NB4 (cell line): ENCODE measurements at regions not wholly inside any gene's neighbourhood (a gene's known extent, or its start where the extent isn't known, plus 50 kb on each side); places are given as distances from the start of the nearest gene placed in this dataset.

Experiments used
- DNase-seq: peaks from one replicate; pipeline ENCODE4 v3.0.0; 2010; ENCODE audit warnings: low read depth
- H3K4me3 ChIP-seq: one replicate; pipeline ENCODE4 v1.5.1; 2011; ENCODE audit warnings: mild to moderate bottlenecking, low read depth, low read length, moderate library complexity
- MYC ChIP-seq: IDR thresholded peaks from 2 replicates; pipeline ENCODE4 v1.6.1; 2011; ENCODE audit warnings: low read depth, low read length
- POLR2A ChIP-seq: IDR thresholded peaks from 2 replicates; pipeline ENCODE4 v1.6.1; 2011; ENCODE audit warnings: mild to moderate bottlenecking; ENCODE audit not compliant: insufficient read length; ENCODE audit errors: extremely low read depth
- TF ChIP-seq, protein P1 (sequence below): IDR thresholded peaks from one replicate; pipeline ENCODE4 v1.5.1; 2012; ENCODE audit warnings: low read depth, low read length
- TF ChIP-seq, protein P2 (sequence below): IDR thresholded peaks from 2 replicates; pipeline ENCODE4 v1.6.1; 2011; ENCODE audit warnings: low read depth, low read length

DNA sequence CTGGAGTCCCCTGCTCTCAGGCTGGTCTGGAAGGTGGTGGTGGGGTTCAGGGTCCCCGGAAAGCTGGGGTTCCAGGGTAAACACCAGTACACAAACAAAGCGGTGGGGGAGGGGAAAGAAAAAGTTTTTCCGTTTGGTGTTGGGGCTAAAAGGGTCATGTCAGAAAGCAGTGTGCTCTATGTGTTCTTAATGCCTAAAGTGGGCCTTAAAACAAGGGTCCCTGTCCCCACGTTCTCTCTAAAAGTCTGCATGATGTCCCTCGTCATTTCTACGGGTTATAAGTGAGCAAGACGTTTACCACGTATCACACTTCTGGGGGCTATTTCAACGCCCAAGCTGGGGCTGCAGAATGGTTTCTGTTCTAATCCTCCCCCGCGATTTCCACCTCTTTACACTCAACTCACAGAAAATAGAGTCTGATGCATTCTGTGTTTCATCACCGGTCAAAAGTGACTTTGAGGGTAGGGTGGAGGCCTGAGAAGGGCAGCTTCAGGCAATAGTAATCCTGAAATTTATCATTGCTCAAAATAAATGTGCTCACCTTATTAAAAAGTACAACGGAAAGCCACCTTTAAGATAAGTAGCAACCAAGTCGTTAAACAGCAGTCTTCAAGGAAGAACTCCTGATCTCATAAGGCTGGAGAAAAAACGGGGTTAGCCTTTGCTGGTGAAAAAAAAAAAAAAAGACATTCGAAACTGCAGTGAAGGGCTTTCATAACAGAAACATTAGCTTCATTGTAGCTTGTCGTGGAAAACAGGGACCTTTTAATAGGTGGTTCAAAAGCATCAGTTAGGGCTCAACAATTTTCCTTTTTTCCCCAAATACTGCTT lies 63.9 kb upstream of the PTGR2 start:
- peak; percentile 80 for DNase-seq
- no peak for TF ChIP-seq MYC
- TF ChIP-seq POLR2A: no peak
- TF ChIP-seq, protein P1, sequence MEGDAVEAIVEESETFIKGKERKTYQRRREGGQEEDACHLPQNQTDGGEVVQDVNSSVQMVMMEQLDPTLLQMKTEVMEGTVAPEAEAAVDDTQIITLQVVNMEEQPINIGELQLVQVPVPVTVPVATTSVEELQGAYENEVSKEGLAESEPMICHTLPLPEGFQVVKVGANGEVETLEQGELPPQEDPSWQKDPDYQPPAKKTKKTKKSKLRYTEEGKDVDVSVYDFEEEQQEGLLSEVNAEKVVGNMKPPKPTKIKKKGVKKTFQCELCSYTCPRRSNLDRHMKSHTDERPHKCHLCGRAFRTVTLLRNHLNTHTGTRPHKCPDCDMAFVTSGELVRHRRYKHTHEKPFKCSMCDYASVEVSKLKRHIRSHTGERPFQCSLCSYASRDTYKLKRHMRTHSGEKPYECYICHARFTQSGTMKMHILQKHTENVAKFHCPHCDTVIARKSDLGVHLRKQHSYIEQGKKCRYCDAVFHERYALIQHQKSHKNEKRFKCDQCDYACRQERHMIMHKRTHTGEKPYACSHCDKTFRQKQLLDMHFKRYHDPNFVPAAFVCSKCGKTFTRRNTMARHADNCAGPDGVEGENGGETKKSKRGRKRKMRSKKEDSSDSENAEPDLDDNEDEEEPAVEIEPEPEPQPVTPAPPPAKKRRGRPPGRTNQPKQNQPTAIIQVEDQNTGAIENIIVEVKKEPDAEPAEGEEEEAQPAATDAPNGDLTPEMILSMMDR: no peak
- TF ChIP-seq, protein P2, sequence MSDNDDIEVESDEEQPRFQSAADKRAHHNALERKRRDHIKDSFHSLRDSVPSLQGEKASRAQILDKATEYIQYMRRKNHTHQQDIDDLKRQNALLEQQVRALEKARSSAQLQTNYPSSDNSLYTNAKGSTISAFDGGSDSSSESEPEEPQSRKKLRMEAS: 0 out of 2 replicates have a peak, but pooled peaks have one; percentile 28
- H3K4me3 ChIP-seq: peak overlapping the region; percentile 60

DNA sequence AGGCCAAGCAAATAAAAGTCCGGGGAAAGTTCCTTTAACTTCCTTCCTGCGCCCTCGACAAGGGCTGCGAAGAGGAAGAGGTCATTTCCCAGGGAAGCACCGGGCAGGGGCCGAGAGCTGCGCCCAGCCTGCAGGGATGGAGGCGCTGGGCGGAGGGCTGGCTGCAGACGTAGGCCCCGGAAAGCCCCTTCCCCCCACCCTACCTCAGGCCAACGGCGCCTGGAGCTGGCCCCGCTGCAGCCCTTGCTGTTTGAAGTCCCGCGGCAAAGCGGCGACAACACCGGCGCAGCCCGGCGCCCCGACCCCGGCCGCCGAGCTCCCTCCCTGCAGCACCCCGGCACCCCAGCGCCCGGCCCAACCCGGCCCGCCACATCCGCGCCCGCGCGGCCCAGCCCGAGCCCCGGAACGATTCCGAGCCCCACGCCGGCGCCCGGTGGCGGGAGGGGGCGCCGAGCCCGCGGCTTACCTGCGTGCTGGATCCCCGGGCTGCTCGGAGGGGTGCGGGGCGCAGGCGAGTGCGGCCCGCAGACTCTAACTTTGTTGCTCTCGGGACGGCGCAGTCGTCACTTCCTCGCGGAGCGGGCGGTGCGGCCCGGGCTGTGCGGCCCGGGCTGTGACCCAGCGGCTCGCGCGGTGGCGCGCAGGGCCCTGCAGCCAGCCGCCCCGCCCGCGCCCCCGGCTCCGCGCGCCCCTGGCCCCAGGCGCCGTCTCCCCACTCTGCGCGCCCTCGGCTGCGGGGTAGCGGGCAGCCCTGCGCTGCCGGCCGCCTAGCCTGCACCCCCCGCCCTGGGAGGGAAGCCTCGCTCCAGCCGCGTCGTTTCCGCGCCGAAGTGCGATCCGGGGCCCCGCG lies 64.8 kb upstream of the PTGR2 start:
- no peak for TF ChIP-seq MYC
- TF ChIP-seq, protein P2: no peak
- TF ChIP-seq POLR2A: peak; percentile 72
- peak; percentile 76 for DNase-seq

DNA sequence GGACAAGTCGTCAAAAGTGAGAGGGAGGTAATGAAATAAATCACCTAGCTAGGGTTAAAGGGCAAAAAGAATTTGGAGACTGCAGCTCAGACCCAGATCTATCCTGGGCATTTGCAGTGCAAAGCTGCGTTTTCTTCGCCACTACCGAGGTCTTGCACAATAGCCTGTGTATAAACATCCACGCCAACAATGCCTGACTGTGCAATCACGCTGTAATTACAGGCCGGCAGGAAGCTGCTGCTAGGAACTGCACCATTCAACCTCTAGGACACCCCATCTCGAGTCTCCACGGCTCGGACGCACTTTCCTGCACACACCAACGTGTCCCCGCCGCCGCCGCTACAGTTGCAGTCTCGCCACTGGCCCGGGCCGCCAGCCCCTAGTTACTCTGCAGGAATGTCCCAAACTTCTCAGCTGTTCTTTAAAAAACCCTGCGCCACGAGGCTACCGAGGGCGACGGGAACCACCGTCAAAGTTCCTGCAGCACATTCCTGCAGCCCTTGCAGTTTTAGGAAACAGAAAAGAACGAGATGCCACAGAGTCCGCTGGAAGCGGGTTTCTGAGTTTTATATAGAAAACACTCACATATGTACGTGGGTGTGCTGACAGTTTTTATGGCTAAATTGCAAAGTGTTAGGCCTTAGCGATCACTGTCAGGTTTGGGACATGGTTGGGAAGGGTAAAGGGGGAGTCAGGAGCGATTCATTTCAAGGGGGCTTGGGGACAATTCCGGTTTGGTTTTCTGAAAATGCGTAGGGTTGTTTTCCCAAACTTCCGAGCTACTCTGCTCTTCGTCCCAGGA lies 65.6 kb upstream of the PTGR2 start:
- H3K4me3 ChIP-seq: peak overlapping the region; percentile 83
- DNase-seq: peak; percentile 95
- TF ChIP-seq, protein P2: peak; percentile 80
- TF ChIP-seq MYC (peak; percentile 51; the same call in 1 of the 2 replicates), POLR2A (peak; percentile 55)
- TF ChIP-seq, protein P1: no peak

More for the DNA sequence above, 64.8 kb upstream of the PTGR2 start:
- H3K4me3 ChIP-seq: peak overlapping the region; percentile 83

DNA sequence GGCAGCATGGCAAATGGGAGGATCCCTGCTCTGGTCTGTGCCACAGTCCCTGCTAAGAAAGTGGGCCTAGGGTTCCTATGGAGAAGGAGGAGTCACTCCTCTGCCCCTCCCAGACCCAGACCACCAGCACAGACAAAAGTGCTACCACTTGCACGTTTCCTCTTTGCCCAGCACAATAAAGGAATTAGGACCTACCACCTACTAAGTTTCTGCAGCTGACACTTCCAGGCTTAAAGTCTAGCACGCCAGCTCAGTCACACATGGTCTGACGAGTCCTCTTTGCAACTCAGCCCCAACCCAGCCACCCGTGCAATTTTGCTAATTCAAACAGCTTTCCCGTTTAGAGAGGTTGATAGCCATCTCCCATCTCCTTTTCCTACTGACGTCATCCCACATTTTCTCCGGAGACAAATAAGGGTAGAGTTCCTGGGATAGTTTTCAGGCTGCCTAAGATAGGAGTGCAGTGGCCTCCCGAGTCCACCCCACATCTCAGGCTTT lies 66.2 kb upstream of the PTGR2 start:
- peak overlapping the region; percentile 83 for H3K4me3 ChIP-seq
- peak; percentile 75 for DNase-seq
- TF ChIP-seq, protein P2: peak; percentile 42; the same call in 1 of the 2 replicates
- TF ChIP-seq POLR2A (no peak), MYC (peak; percentile 49; the same call in 1 of the 2 replicates)
- TF ChIP-seq, protein P1: no peak

DNA sequence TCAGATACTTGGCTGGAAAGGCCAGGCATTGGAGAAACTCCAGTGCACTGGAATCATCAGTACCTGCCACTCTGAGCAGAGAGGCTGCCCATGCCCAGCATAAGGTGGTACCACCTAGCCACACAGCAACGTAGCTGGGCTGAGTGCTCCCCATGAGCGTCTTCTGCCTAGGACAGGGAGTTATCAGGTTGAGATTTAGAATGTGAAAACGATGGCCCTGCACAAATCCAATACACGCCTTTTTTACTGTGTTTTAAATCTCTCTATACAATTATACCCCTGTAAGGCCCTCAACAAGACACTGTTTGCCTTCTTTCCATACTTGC lies 66.7 kb upstream of the PTGR2 start:
- H3K4me3 ChIP-seq: peak overlapping the region; percentile 83
- no peak for TF ChIP-seq POLR2A
- TF ChIP-seq, protein P1: no peak
- TF ChIP-seq MYC: no peak
- TF ChIP-seq, protein P2: no peak
- DNase-seq: no peak
